GM19372 (cell line): ENCODE measurements at regions not wholly inside any gene's neighbourhood (a gene's known extent, or its start where the extent isn't known, plus 50 kb on each side); places are given as distances from the start of the nearest gene placed in this dataset.

Experiments
- ATAC-seq: cut with Tn5 transposase; IDR thresholded peaks from one replicate; pipeline ENCODE4 v1.9.1; 2021; ENCODE audit warnings: mild to moderate bottlenecking, low read depth, moderate library complexity; ENCODE audit not compliant: unreplicated experiment

DNA sequence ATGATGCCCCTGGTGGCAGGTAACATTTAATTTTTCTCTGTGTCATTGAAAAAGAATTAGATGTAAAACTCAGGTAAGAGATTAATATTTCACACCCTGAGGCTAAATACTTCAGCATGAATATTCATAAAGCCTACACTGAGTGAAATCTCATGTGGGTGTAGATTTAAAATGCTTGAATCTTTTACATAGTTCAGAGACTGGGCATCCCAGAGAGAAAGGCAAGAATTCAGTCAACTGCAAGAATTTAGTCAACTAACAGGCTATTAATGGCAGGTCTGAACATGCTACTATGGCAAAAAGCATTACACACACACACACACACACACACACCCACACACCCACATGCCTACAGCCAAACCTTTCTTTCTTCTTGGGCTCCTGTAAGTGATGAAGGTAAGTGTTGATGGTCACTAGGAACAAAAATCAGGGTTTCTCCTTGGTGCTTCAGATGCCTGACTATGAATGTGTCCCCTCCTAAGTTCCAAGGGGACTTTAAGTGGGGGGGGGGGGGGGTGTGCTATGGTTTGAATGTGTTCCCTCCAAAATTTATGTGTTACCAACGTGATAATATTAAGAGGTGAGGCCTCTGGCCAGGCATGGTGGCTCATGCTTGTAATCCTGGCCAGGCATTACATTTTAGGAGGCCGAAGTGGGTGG lies 63.7 kb upstream of the PSMD7 start:
- no peak for ATAC-seq

DNA sequence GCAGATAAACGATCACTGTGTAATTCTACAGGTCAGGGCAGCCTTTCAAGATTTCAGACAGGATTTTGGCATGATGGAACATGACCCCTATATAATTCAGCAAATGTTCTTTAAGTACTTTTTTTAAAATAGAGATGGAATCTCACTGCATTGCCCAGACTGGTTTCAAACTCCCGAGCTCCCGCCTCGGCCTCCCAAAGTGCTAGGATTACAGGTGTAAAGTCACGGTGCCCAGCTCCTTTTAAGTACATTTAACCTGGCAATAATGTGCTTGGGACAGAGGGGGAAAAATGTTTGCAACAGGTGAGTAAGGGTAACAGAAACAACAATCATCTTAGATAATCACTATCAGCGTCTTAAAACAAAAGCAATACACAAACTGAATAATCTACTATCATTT lies 66.5 kb upstream of the PSMD7 start:
- ATAC-seq, result no peak

DNA sequence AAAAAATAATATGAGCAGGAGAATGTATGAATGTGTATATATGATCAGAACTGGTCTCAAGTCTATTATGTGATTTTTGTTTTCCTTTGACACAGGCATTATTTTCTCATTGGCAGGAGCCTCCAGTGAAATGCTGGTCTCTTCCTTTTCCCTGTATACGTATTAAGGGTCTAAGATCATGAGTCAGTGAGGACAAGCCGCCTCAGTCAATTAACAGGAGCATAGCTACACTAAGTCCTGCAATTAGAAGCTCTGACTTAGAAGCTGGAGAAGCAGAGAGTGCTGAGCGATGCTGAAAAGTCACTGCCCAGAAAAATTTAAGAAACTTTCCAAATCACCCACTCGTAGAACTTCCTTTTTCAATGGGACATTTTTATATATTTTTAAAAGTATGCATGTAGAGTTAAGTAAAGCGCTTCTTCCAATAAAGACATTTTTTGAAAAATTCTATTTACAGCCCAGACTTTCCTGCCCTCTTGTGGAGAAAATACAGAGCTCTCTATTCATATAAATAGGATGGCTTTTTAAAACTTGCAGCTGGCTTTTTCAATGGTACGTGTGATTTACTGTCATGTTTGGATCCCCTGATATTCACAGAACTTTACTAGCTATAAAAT lies 70.2 kb upstream of the PSMD7 start:
- no peak for ATAC-seq

DNA sequence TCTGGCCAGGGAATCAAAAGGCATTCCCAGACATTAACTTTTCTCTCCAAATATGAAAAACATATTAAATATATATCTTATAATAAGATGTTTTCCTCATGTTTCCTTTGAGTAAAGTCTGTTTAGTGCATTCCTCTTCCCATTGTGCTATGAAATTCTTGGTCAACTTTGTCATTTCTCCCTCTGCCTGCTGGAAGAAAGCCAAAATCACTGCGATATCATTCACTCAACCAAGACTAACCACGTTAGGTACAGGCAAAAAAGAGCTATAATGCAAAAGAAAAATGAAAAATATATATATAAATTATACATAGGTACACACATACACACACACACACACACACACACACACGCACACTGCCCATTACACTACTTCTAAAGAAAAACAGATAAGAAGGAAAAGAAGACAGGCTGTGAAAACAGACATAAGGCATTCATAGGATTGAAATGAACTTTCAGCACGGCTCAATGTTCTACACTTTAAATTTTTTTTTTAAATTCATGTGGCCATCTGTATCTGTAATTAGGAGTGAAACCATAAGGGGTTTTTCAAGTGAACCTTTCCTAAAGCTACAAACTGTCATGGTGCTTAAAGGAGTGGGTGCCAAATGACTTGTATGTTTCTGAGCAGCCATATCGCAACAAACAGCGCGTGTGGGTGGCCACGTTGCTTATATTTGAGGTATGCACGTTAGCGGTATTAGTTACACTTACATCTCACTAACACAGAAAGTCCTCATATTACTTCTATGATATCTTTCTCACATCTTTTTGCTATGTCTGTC lies 71.6 kb upstream of the PSMD7 start:
- ATAC-seq, result no peak

DNA sequence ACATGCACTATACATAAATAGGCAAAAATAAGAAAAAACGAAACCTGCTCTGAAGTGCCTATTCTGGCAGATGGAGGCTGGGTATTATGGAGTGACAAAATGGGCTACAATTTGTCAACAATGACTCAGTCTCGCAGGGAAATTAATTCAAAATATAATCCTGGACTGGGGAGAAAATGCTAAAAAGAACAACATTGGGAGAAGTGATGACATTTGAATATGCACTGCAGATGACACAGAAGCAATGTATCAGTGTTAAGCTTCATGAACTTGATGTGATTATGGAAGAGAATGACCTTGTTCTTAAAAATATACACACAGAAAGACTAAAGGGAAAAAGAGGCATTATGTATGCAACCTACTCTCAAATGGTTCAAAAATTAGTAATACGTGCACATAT lies 74.8 kb upstream of the PSMD7 start:
- ATAC-seq, result no peak

DNA sequence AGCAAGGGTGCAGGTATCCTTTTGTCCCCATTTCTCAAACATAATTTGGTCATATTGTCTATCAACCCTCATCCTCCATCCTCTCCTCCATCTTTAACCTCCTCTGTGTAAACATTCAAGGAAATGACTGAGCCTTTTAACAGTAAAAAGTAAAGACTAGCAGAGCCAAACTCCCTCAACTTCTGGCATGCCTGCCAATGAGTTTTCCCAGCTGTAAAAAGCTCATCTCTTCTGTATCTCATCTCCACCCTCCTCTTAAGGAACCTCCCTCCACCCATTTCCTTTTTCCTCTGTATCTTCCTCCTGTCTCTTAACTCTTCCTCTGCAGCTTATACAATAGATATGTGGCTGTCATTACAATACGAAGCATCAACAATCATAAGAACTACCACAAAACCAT lies 76.9 kb upstream of the PSMD7 start:
- no peak for ATAC-seq

DNA sequence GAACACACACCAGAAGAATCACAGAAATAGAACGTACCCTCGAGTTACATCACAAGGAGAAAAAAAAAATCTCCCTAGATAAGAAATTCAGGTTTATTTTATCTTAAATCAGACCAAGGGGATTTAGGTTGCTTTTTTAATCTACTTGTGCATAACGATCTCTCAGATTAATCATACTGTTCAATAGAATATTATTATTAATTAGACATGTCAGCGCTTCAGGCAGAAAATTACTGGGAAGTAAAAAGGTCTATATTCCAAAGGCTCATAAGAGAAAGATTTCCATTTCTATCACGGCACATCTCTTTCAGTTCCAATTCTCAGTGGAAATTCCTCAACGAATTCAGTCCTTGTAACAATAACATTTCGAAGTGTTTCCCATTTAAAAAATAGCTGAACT lies 77.7 kb upstream of the PSMD7 start:
- ATAC-seq, result no peak

DNA sequence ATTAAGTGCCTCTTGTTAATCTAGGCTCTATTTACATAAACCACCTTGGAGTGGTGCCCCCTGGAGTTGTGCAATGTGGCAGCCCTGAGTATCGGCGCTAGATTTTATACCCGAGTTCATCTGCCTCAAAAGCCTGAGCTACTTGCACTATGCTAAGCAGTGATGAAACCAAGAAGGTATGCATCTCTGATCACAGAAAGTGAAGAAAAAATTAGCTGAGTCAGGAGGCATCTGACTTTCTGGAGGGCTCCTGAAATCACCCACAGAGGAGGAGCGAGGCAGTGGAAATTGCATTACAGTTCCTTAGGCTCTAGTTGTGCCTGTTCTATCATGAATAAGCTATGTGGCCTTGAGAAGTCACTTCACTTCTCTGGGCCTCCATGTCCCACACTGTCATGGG lies 80.3 kb upstream of the PSMD7 start:
- ATAC-seq, result no peak

DNA sequence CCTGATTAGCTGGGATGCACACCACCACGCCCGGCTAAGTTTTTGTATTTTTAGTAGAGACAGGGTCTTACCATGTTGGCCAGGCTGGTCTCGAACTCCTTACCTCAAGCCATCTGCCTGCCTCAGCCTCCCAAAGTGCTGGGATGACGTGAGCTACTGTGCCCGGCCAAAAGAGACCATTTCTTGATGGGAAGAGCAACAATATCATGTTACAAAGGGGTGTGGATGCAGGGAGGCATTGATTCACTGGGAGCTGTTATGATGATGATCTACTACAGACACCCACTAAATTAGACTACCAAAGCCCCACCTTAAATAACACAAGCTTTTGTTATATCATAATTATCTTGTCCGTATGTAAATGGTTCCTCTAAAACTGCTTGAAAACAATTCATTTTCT lies 81.4 kb upstream of the PSMD7 start:
- ATAC-seq, result no peak

DNA sequence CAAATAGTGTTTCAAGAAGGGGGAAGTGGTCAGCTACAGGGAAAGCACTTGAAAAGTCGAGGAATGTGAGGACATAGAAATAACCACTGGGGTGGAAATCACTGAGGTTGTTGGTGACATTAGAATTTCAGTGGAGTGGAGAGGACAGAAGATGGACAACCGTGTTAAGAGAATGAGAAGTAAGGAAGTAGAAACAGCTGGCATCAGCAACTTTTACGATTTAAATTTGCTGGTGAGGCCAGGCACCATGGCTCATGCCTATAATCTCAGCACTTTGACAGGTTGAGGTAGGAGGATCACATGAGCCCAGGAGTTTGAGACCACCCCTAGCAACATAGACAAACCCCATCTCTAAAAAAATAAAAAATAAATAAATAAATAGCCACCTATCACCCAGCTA lies 83.2 kb upstream of the PSMD7 start:
- ATAC-seq, result no peak

DNA sequence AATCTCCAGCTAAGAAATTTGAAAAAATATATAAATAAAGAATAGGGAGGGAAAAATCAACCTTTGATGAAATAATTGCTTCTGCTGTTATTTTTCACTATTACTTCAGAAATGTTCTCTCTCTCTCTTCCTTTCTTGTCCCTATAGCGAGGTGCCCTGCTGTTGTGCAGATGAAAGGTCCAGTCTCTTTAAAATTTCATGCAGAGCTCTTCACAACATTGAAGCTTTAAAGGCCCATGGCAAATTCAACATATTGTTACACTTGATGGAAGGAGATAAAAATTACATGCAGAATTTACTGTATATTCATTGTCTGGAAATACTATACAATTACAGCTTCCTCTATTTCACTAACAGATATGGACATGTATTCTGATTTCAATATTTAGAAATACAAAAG lies 86.4 kb upstream of the PSMD7 start:
- ATAC-seq, result no peak

DNA sequence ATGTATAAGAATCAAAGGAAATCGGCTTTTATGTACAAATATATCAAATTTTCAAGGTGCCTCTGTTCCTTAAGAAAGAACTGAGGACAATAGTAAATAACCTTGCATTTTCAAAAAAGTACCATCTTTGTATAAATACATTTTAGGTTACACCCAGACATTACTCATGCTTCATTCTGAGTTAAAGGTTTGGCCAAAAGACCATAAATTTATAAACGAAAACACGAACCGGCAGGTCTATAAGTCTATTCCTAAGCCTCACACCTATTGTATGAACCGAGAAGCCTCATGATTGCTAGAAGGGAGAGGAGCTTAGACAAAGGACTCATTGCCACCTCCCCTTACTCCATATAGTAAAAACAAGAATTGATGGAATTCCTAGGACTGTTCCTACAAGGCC lies 94.6 kb upstream of the PSMD7 start:
- ATAC-seq, result no peak

DNA sequence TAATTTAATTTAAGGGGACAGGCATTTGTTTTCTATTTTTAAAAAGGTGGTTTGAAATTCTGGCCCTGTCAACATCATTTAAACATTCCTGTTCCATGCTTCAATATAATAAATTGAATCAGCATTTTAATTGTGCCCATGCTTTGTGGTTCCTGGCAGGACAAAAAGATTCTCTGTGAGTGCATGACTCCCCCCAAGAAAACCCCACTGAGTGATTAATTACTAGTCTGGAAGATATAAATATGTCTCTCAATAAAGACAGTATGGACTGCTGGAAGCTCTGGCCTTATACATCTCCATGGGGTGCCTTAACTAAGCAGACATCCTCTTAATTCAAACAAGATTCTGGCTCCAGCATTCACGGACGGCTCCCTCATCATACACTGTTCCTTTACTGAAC lies 95.0 kb upstream of the PSMD7 start:
- no peak for ATAC-seq

DNA sequence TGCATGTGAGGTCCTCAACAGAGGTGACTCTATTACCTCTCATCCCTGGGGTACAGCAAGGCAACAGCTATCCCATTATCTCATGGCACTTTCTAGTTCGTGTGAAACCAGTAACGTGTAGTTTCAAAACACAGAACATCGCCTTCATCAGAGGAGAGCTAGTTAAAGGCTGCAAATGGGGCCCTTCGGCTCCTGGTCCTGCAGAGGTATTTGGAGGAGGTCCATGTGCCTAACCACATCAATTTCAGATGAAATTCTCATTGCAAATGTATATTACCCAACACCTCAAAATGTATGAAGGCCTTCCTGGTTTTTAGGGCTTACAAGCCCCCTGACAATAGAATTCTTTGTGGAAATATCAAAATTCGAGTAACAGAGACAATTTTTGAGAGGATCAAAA lies 95.7 kb upstream of the PSMD7 start:
- no peak for ATAC-seq

DNA sequence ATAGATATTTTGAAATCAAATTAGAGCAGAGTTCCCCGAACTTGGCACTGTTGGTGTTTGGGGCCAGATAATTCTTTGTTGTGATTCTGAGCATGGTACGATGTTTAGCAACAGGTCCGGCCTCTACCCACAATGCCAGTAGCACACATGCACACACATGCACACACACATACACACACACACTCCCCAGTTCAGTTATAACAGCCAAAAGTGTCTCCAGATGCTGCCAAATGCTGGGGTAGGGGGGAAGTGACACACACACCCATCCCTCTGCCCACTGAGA lies 96.8 kb upstream of the PSMD7 start:
- ATAC-seq, result no peak

DNA sequence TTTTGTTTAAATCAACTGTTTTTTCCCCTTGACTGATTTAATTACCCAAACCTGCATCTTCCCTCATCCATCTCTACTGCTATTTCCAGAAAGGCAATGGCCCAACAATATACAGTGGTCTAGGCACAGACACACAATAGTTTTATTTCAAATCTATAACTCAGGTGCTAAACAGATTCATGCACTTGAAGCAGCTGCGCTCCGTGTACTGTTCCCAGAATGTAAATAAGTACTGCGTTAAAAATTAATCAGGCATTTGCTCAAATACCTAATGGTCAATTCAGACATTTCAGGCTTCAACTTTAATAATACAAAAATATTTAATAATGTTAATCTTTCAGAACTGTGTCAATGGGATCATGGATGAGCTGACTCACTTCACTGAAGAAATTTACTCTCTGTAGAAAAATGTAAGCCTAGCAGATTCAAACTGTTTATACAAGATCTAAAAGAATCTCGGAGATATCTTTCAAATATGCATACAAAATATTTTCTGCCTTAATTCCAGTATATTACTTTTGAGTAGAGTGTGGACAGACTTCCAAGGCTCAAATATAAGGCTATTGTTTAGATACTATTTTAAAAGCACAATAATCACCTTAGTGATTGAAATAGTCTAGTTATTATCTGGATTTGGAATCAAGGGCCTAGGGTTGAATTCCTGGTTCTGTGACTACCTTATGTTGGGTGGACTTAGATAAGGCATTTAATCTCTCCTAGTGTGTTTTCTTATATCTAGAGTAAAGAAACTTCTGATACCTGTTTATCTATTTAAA lies 97.4 kb upstream of the PSMD7 start:
- ATAC-seq, result no peak

DNA sequence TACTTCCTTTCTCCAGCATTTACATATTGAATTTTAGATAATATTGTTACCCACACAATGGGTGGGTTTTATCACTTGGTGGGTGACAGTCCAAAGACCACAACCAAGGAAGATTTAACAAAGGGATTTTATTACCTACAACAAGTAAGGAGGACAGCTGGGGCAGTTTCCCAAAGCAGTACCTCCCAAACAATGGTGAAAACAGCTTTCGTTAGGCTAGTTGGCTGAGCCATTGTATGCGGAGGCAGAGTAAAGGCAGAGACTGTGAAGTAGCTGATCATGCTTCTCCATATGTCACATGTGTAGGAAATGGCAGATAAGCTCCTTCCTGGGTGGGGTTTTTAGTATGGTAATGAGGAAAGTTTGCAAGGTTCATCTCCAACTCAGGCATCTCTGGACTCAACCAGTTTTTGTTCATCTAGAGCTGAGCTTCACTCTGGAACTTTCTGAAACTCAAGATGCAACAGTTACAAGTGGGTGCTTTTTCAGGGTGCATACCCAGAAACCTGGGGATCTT lies 104.3 kb upstream of the PSMD7 start:
- no peak for ATAC-seq

DNA sequence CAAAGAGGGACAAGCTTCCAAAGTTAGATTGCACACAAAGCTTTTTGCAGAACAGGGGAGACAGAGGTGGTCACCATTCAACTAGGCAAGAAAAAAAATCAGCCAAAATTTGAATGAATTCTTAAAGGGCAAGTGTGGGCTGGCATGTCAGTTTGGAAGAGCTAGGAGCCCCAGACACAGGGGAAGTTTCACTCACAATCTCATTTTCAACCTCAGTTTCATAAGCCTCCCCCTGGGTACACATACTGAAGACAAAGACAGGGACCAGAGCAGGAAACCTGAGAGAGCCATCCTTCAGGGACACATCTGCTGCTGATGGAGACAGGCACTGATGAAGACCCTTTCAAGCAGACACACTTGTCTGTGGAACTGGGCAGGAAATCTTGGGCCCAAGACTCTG lies 106.3 kb upstream of the PSMD7 start:
- no peak for ATAC-seq

DNA sequence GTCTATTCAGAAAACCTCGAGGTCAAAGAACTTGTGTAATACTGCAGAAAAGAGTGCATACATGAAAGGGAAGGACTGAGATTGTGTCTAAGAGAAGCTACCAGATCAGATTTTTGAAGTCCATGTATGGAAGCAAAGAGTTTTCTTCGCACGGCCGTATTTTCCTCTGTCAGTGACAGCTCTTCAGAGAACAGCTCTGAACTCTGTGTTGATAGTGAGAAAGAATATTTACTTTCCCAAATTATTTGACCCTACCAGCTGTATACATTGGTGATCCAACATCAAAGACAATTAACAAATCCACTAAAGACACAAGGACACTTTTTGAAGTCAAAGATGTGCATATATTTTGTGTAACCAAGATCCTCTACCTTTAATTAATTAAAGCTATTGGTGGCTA lies 107.8 kb upstream of the PSMD7 start:
- ATAC-seq, result no peak

DNA sequence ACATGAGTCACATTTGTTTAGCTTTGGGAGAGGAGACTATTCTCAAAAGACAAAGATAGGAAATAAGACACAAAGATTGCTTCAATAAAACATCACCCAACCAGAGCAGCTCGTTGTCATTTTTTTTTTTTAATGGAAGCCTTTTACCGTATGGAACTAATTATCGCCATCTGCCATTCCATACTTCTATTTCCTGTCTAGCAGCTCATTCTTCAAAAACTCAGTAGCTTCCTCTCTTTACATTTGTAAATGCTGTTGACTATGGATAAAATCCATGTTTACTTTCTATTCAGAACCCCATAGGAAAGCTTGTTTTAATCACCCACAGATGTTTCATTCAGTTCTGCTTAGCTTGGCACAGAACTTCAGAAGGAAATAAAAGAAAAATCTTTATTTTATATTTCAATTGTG lies 110.0 kb upstream of the PSMD7 start:
- no peak for ATAC-seq

DNA sequence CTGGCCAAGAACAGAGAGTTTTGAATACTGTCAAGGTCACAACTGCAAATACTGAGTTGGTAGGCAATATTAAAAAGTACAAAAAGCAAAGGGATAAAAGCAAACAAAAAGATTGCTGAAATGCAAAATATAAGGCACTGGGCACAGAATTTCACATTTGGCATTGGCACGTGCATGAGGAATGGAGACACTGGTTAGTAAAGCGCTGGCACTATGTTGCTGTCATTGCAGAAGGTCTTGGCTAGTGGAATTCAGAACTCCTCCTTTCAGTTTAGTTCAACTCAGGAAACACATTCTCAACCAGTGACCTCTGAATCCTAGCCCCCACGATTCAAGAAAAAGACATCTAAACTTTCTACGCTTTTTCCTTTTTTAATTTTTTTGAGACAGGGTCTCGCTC lies 111.8 kb upstream of the PSMD7 start:
- no peak for ATAC-seq
